ENCODE measurements at regions not wholly inside any gene's neighbourhood (a gene's known extent, or its start where the extent isn't known, plus 50 kb on each side); places are given as distances from the start of the nearest gene placed in this dataset.

DNA sequence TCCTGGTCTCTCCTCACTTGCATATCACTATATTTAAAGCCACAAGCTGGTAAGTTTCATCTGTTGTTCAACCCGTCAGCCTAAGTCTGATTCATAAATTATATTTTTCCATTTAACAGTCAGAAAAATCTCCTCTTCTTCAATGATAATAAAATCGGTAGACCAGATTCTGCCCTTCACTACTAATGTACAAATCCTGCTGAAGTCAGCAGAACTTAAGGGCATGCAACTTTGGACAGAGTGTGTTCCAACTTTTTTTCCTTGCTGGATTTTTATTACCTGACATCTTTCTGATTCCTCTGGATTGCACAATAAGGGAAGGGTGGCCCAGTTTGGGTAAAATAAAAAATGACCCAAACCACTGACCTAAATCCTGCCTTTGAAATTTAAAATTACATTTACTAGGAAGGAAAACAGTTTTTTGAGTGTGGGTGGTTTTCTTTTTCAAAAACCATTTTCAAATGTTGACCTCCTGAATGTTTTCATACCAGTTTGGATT is 125.4 kb upstream of the DIO2 start:
- Histone ChIP-seq H3K4me1 (ENCODE audit: control insufficient read depth, low read length) (no peaks in the 10 kb centered on the region), H3K79me2 (ENCODE audit: control insufficient read depth, low read length) (no peaks in the 10 kb centered on the region), H3K4me2 (ENCODE audit: low read length) (no peak overlapping the region), H4K20me1 (ENCODE audit: control insufficient read depth, insufficient read depth, low read depth, low read length) (no peaks in the 10 kb centered on the region), H3K36me3 (ENCODE audit: control insufficient read depth, low read length) (no peaks in the 10 kb centered on the region), H3K27ac (ENCODE audit: low read depth, low read length) (no peak overlapping the region), H3K9me3 (ENCODE audit: control insufficient read depth, insufficient read depth, low read length) (no peaks in the 10 kb centered on the region), H3K4me3 (ENCODE audit: low read length) (no peak overlapping the region), H3F3A (ENCODE audit: control insufficient read depth, insufficient read depth) (no peaks in the 10 kb centered on the region), H3K27me3 (ENCODE audit: control insufficient read depth, low read length) (no peaks in the 10 kb centered on the region), H3K9me2 (replicated peaks; ENCODE audit: control insufficient read depth, low read length) (no peaks in the 10 kb centered on the region)
- TF ChIP-seq EZH2phosphoT487 (IDR thresholded peaks at IDR 0.05; ENCODE audit: borderline replicate concordance, low read length): no peak
- TF ChIP-seq, protein P1, sequence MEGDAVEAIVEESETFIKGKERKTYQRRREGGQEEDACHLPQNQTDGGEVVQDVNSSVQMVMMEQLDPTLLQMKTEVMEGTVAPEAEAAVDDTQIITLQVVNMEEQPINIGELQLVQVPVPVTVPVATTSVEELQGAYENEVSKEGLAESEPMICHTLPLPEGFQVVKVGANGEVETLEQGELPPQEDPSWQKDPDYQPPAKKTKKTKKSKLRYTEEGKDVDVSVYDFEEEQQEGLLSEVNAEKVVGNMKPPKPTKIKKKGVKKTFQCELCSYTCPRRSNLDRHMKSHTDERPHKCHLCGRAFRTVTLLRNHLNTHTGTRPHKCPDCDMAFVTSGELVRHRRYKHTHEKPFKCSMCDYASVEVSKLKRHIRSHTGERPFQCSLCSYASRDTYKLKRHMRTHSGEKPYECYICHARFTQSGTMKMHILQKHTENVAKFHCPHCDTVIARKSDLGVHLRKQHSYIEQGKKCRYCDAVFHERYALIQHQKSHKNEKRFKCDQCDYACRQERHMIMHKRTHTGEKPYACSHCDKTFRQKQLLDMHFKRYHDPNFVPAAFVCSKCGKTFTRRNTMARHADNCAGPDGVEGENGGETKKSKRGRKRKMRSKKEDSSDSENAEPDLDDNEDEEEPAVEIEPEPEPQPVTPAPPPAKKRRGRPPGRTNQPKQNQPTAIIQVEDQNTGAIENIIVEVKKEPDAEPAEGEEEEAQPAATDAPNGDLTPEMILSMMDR (IDR thresholded peaks at IDR 0.05; ENCODE audit: low read depth, low read length, poor library complexity, severe bottlenecking): no peak

DNA sequence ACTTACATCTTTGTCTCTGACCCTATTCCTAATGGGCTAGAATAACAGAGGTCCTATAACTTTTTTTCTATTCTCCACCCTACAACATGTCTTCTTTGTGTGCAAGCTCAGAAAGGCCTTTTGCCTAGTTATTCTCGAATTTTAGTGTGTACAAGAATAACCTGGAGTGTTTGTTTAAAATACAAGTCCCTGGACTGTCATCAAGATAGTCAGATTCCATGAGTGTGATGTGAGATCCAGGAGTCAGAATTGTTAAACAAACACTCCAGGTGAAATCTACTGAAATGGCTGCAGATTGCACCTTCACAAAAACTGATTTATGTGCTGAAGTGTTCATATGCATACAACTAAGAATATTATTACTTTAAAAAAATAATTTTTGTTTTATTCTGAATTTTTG is 114.4 kb upstream of the DIO2 start:
- H3F3A ChIP-seq (ENCODE audit: control insufficient read depth, insufficient read depth): no peaks in the 10 kb centered on the region
- no peak overlapping the region for H3K27ac ChIP-seq (ENCODE audit: low read depth, low read length)
- H3K36me3 ChIP-seq (ENCODE audit: control insufficient read depth, low read length): no peaks in the 10 kb centered on the region
- no peak overlapping the region for H3K4me3 ChIP-seq (ENCODE audit: low read length)
- H3K4me1 ChIP-seq (ENCODE audit: control insufficient read depth, low read length): no peaks in the 10 kb centered on the region
- H3K4me2 ChIP-seq (ENCODE audit: low read length): no peak overlapping the region
- TF ChIP-seq, protein P1 (IDR thresholded peaks at IDR 0.05; ENCODE audit: low read depth, low read length, poor library complexity, severe bottlenecking): no peak
- TF ChIP-seq EZH2phosphoT487 (IDR thresholded peaks at IDR 0.05; ENCODE audit: borderline replicate concordance, low read length): no peak
- H3K9me3 ChIP-seq (ENCODE audit: control insufficient read depth, insufficient read depth, low read length): no peaks in the 10 kb centered on the region
- H3K79me2 ChIP-seq (ENCODE audit: control insufficient read depth, low read length): no peaks in the 10 kb centered on the region
- H4K20me1 ChIP-seq (ENCODE audit: control insufficient read depth, insufficient read depth, low read depth, low read length): no peaks in the 10 kb centered on the region
- H3K27me3 ChIP-seq (ENCODE audit: control insufficient read depth, low read length): no peaks in the 10 kb centered on the region
- no peaks in the 10 kb centered on the region for H3K9me2 ChIP-seq (replicated peaks; ENCODE audit: control insufficient read depth, low read length)

GRCh38 chr14:80325112-80325511 is 113.8 kb upstream of the DIO2 start:
- Histone ChIP-seq H3K9me2 (replicated peaks; ENCODE audit: control insufficient read depth, low read length) (no peaks in the 10 kb centered on the region), H3K79me2 (ENCODE audit: control insufficient read depth, low read length) (no peaks in the 10 kb centered on the region), H3K27me3 (ENCODE audit: control insufficient read depth, low read length) (no peaks in the 10 kb centered on the region), H3K4me3 (ENCODE audit: low read length) (no peak overlapping the region), H3K27ac (ENCODE audit: low read depth, low read length) (no peak overlapping the region), H3K4me1 (ENCODE audit: control insufficient read depth, low read length) (no peaks in the 10 kb centered on the region), H4K20me1 (ENCODE audit: control insufficient read depth, insufficient read depth, low read depth, low read length) (no peaks in the 10 kb centered on the region), H3K4me2 (ENCODE audit: low read length) (no peak overlapping the region), H3K36me3 (ENCODE audit: control insufficient read depth, low read length) (no peaks in the 10 kb centered on the region), H3K9me3 (ENCODE audit: control insufficient read depth, insufficient read depth, low read length) (no peaks in the 10 kb centered on the region), H3F3A (ENCODE audit: control insufficient read depth, insufficient read depth) (no peaks in the 10 kb centered on the region)
- TF ChIP-seq, protein P1 (IDR thresholded peaks at IDR 0.05; ENCODE audit: low read depth, low read length, poor library complexity, severe bottlenecking): no peak
- TF ChIP-seq EZH2phosphoT487 (IDR thresholded peaks at IDR 0.05; ENCODE audit: borderline replicate concordance, low read length): no peak

All from DOHH2 (cell line).